GM19438 (cell line): ENCODE measurements at regions not wholly inside any gene's neighbourhood (a gene's known extent, or its start where the extent isn't known, plus 50 kb on each side); places are given as distances from the start of the nearest gene placed in this dataset.

Source experiments
- ATAC-seq: cut with Tn5 transposase; IDR thresholded peaks from one replicate; pipeline ENCODE4 v1.9.1; 2021; ENCODE audit warnings: low read depth; ENCODE audit not compliant: unreplicated experiment

- ATAC-seq: no peak
These were observed 134.7 kb upstream of the SMIM21 start for GRCh38 chr18:75562216-75562615.

DNA sequence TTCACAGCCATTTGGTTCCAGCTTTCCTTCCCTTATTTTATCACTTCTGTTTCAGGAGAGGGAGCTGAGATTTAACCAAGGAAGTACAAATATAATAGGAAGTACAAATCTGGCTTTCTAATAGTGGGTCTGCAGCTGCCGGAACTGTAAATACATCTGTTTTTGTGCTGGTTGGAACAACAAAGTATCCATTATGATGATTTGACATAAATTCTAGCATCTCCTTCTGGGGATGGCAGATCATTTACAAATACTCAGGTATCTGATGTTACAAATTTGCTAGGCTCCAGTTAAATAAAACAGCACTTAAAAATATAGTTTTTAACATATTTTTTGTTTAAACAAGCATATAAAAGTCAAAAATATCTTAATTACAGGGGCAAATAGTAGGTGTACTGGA lies 131.3 kb upstream of the SMIM21 start:
- ATAC-seq: no peak

DNA sequence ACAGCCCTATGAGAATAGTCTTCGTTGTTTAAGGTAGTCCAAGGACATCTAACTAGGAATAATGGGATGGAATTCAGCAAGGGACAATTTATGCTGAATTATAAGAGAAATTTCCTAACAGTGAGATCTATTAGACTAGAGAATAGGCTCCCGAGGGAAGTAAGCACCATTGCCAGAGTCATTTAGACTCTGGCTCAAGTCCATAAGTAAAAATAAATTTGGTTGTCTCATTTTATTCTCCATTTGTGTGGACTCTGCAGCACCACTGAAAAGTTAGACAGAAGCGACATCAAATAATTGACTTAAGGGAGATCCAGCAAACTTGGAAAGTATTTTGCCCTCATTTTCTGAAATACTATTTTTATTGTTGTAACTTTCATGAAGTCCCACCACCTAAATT lies 129.3 kb upstream of the SMIM21 start:
- ATAC-seq: no peak

GRCh38 chr18:75554644-75555185 lies 127.2 kb upstream of the SMIM21 start:
- ATAC-seq: no peak

DNA sequence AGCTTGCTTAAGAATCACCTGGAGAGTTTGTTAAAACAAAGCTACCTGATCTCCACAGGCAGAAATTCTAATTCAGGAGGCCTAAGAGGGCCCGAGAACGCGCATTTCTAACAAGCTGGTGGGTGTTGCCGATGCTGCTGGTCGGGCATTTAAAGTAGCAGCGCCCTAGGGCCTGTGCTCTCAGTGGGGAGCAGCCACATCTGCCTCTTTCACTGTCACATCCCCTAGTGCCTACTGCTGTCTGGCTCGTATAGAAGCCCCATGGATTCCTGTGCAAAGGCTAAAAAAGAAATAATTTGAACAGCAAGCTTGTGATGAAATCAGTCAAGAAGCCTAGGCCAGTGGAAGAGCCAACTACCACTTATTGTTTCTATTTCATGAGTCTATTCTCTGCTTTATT lies 126.7 kb upstream of the SMIM21 start:
- ATAC-seq: no peak

- no peak for ATAC-seq
These were observed 125.5 kb upstream of the SMIM21 start for GRCh38 chr18:75553021-75553420.

- no peak for ATAC-seq
These were observed 123.6 kb upstream of the SMIM21 start for GRCh38 chr18:75551071-75551470.

DNA sequence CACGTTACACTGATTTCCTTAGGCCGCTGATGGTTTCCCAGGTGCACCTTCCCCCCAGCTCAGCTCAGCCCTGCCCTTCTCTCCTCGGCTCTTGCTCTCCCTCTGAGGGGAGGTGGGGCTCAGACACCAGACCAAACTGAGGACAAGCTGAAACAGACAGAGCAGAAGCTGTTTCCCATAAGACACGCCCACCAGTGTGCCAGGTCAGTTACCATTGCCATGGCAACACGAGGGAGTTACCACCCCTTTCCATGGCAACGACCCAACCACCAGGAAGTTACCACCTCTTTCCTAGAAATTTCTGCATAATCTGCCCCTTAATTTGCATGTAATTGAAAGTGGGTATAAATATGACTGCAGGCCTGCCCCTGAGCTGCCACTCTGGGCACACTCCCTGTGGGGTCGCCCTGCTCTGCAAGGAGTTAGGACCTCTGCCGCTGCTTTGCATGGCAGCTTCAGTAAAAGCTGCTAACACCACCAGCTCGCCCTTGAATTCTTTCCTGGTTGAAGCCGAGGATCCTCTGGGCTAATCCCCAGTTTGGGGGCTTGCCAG lies 120.9 kb upstream of the SMIM21 start:
- ATAC-seq: no peak

- no peak for ATAC-seq
These were observed 119.5 kb upstream of the SMIM21 start for GRCh38 chr18:75546964-75547363.

- ATAC-seq: no peak
These were observed 117.7 kb upstream of the SMIM21 start for GRCh38 chr18:75545189-75545588.

DNA sequence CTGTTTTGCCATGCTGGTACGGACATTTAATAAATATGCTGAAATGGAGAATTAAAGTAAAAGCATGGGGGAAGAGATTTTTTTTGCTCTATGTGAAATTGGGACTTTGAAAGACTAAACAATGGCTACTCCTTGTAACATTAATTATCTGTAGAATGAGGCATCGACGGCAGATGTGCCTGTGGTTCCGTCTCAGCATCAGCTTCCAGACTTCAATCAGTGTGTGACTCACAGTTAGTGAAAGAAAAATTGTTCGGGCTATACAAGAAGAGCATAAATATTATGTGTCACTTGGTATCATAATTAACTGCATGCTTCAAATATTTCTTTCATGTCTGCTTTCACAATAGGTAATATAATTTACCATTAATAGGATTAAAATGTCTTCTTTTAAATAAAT lies 117.0 kb upstream of the SMIM21 start:
- no peak for ATAC-seq

GRCh38 chr18:75544051-75544481 lies 116.6 kb upstream of the SMIM21 start:
- ATAC-seq: no peak

- no peak for ATAC-seq
These were observed 111.2 kb upstream of the SMIM21 start for GRCh38 chr18:75538727-75539126.

- no peak for ATAC-seq
These were observed 106.4 kb upstream of the SMIM21 start for GRCh38 chr18:75533950-75534349.

DNA sequence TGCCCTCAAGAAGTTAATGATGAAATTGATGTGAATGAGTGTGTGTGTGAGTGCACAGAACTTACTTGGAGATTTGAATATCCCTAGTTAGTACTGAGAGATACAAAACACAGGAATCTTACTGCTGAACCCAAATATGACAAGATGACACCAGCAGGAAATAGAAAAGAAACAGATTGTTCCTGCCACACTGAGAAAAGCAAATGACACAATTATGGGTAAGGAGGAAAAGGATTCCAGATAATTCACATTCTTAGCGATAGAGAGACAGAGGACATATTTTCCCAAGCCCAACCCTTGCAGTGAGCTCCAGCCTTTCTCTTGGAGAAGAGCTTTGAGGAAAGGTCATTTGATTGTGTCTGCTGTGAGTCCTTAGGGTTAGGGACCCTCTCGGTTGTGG lies 105.7 kb upstream of the SMIM21 start:
- no peak for ATAC-seq

DNA sequence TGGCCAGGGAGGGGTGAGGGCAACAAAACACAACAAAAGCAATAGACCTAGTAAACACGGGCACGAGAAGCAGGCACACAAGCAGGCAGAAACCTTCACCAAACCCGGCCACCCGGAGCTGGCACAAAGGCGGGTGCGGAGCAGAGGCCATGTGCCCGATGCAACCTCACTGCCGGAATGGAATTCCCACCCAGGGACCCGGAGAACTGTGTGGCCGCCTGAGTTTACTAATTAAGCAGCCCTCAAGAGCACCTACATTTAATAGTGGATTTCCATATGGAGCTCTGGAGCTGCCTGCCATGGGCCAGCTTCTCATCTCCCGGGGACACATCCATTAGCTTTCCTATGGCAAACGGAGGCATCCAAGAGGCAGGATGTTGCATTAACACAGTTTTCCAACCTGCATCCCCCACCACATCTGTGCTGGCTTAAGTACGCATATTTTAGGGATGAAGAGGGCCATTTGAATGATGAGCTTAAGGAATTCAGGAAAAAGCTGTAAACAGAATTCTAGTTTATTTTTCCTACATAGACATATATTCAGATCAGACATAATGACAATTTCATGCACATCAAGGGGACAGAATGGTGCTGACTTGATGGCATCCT lies 104.5 kb upstream of the SMIM21 start:
- ATAC-seq: no peak

DNA sequence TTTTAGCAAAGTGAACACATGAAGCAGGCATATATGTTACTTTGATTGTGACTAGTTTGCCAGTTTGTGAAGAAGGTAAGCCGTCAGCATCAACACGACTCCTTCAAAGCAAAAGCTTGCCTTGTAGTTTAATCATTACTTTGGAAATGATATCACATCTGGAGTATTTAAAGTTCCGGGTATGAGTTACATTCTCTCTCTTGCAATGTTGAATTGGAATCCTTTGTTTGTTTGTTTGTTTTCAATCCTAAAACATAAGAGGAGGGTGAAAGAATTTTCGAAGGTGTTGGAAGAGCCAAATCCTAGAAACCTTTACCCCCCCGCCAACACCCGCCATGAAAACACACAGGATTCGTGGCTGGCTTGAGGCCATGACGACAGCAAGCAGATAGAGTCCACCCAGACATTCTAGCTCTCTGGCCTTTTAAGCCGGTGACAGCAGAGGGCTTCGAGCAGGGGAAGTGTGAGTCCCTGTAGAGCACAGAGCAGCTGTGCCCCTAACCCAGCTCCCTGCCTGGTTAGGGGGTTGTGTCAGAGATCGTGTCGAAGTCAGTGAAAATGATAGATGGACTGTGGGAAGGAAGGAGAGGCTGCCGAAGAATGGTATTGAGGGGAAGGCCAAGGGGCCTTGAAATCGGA lies 103.8 kb upstream of the SMIM21 start:
- ATAC-seq: no peak

DNA sequence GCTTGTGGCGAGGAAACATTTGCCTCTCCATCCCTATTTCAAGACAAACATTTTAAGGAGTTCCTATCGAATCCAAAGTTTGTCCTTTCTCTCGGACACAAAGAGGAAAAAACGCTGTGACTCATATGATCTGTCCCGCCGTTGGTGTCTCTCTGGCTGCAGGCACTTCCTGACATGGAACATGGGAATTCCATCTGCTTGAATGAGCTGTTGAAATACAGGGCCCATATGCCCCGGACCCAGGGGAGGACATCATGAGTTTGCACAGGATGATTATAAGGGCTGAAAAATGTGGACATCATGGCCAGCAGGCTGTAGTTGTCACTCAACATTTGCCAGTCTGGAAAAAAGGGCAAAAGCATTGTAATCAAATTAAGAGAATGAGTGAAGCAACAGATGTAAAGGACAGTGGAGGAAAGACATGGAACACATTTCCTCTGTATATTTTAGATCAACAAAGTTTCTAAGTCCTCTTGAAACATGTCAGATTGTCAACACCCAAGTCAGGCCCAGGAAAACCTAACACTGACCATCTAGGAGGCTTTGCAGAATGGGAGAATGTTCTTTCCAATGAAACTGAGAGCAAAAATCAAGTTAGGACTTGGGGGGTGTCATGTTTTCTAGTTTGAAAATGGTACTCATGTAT lies 103.2 kb upstream of the SMIM21 start:
- no peak for ATAC-seq

DNA sequence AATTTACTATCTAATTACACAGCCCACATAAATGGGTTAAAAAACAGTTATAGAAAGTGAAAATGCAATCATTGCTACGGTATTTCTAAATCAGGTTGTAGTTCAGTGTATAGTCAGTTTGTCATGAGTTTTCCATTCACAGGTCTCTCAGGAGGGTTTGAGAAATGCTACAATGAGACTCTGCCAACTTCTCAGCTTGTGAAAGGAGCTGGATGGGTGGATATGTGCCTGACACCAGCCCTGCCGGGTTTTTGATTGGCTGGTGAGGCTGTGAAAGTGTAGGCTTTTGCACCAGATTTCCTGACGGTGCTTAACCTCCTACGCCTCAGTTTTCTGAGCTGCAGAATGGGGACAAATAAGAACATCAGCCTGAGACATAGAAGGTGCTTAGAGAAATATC lies 102.6 kb upstream of the SMIM21 start:
- ATAC-seq: no peak

GRCh38 chr18:75529394-75529793 lies 101.9 kb upstream of the SMIM21 start:
- no peak for ATAC-seq

DNA sequence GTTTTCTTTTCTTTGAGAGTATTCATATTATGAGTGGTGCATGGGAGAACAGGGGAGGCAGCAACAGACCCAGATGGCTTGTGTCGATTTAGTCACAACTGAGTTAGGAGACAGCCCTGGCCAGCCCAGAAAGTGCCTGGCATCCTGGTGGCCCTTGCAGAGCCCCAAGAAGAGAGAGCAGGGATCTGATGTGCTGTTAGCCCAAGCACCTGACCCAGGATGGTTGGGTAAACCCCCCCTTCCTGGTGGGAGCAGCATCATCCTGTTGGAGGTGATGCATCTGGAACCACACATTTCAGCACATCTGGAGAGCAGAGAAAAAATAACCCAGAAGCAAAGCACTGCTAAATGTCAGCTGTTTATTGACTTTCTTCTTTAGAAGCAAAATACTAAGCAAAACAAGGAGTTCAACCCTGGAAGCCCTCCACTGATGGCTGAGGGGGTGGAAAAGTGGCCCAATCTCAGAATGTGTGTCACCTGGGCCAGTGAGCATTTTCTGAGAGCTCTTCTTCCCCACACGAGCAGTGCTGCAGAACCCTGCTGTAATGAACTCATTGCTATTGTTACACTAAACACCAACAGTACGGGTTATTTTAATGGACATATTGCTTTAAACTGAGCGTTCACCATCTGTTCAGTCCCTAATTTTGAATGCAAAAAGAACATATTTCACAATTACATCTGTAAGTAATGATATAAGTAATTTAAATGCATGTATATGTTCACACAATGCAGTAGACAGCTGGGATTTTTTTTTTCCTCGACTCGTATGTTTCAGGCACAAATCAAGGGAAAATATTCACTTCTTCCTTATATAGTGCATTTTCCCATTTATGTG lies 100.6 kb upstream of the SMIM21 start:
- no peak for ATAC-seq
